ENCODE measurements at regions not wholly inside any gene's neighbourhood (a gene's known extent, or its start where the extent isn't known, plus 50 kb on each side); places are given as distances from the start of the nearest gene placed in this dataset.

- TF ChIP-seq GLI4 (CRISPR knock-in tag; IDR thresholded peaks at IDR 0.05; ENCODE audit: borderline replicate concordance) (no peak), ZFYVE20 (CRISPR knock-in tag; IDR thresholded peaks at IDR 0.05; ENCODE audit: borderline replicate concordance, low read depth) (no peak), ZGPAT (CRISPR knock-in tag; IDR thresholded peaks at IDR 0.05) (peak; percentile 40; the same call in 1 of the 2 replicates), ZKSCAN5 (CRISPR knock-in tag; IDR thresholded peaks at IDR 0.05) (no peak), RBM39 (IDR thresholded peaks at IDR 0.05; ENCODE audit: low read depth, low read length, poor library complexity, severe bottlenecking) (no peak), PITX1 (CRISPR knock-in tag; IDR thresholded peaks at IDR 0.05) (no peak), SRF (IDR thresholded peaks at IDR 0.05; ENCODE audit: low read depth, low read length) (no peak), NCOR1 (IDR thresholded peaks at IDR 0.05; ENCODE audit: borderline replicate concordance, low read length) (no peak), ZBTB2 (CRISPR knock-in tag; IDR thresholded peaks at IDR 0.05; ENCODE audit: low read depth) (peak; percentile 52; the same call in 1 of the 2 replicates), RARA (CRISPR knock-in tag; IDR thresholded peaks at IDR 0.05) (no peak), PAX8 (CRISPR knock-in tag; IDR thresholded peaks at IDR 0.05; ENCODE audit: borderline replicate concordance) (no peak), TOE1 (CRISPR knock-in tag; IDR thresholded peaks at IDR 0.05) (no peak), ZNF770 (CRISPR knock-in tag; IDR thresholded peaks at IDR 0.05) (peak; percentile 37; the same call in 1 of the 2 replicates), ZNF20 (CRISPR knock-in tag; IDR thresholded peaks at IDR 0.05) (no peak), NFIC (IDR thresholded peaks at IDR 0.05; ENCODE audit: low read length) (no peak), KDM4B (CRISPR knock-in tag; IDR thresholded peaks at IDR 0.05) (no peak), ZNF629 (CRISPR knock-in tag; conservative IDR thresholded peaks at IDR 0.05) (no peak), ZNF83 (CRISPR knock-in tag; IDR thresholded peaks at IDR 0.05; ENCODE audit: borderline replicate concordance) (no peak), EED (CRISPR knock-in tag; IDR thresholded peaks at IDR 0.05) (no peak), ZNF607 (CRISPR knock-in tag; IDR thresholded peaks at IDR 0.05; ENCODE audit: borderline replicate concordance) (peak; percentile 74), THAP11 (CRISPR knock-in tag; IDR thresholded peaks at IDR 0.05) (peak; percentile 75), MAX (IDR thresholded peaks at IDR 0.05) (peak; percentile 85), HDAC1 (CRISPR knock-in tag; IDR thresholded peaks at IDR 0.05) (peak; percentile 53; the same call in 1 of the 2 replicates)
- TF ChIP-seq, protein P1, sequence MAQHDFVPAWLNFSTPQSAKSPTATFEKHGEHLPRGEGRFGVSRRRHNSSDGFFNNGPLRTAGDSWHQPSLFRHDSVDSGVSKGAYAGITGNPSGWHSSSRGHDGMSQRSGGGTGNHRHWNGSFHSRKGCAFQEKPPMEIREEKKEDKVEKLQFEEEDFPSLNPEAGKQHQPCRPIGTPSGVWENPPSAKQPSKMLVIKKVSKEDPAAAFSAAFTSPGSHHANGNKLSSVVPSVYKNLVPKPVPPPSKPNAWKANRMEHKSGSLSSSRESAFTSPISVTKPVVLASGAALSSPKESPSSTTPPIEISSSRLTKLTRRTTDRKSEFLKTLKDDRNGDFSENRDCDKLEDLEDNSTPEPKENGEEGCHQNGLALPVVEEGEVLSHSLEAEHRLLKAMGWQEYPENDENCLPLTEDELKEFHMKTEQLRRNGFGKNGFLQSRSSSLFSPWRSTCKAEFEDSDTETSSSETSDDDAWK (CRISPR knock-in tag; IDR thresholded peaks at IDR 0.05): no peak
These were observed 69.2 kb upstream of the CCDC180 start (continued) for GRCh38 chr9:97237951-97238889.
